Hematopoietic multipotent progenitor cell treated with erythropoietin and hydrocortisone succinate and interleukin-3 and kit ligand, for 17 days (in vitro differentiated cells): ENCODE measurements at regions not wholly inside any gene's neighbourhood (a gene's known extent, or its start where the extent isn't known, plus 50 kb on each side); places are given as distances from the start of the nearest gene placed in this dataset.
"Not testable (repeated sequence)": the region's sequence is repeated elsewhere in the genome, so short reads cannot be mapped to it uniquely, and the experiment has no call there.

ENCODE experiments used
- DNase-seq: peaks from one replicate; pipeline ENCODE4 v3.0.0-alpha.2; 2015; ENCODE audit warnings: low spot score

- no peak for DNase-seq
Observed at GRCh38 chr9:29394855-29395254, 1821.6 kb upstream of the C9orf72 start.

GRCh38 chr9:29397148-29397547, 1823.9 kb upstream of the C9orf72 start:
- DNase-seq: no peak

GRCh38 chr9:29416204-29416603, 1842.9 kb upstream of the C9orf72 start:
- no peak for DNase-seq

- DNase-seq: no peak
Observed at GRCh38 chr9:29422438-29422837, 1849.2 kb upstream of the C9orf72 start.

GRCh38 chr9:29432191-29432590, 1858.9 kb upstream of the C9orf72 start:
- no peak for DNase-seq

- DNase-seq: not testable (repeated sequence)
Observed at GRCh38 chr9:29432656-29433055, 1859.4 kb upstream of the C9orf72 start.

GRCh38 chr9:29435368-29435767, 1862.1 kb upstream of the C9orf72 start:
- DNase-seq: no peak

GRCh38 chr9:29437526-29437925, 1864.2 kb upstream of the C9orf72 start:
- DNase-seq: no peak

GRCh38 chr9:29439961-29440360, 1866.7 kb upstream of the C9orf72 start:
- no peak for DNase-seq

GRCh38 chr9:29440449-29440848, 1867.2 kb upstream of the C9orf72 start:
- DNase-seq: no peak

GRCh38 chr9:29445751-29446150, 1872.5 kb upstream of the C9orf72 start:
- no peak for DNase-seq

GRCh38 chr9:29449306-29449705, 1876.0 kb upstream of the C9orf72 start:
- no peak for DNase-seq

GRCh38 chr9:29450343-29450875, 1877.1 kb upstream of the C9orf72 start:
- DNase-seq: not testable (repeated sequence)

- no peak for DNase-seq
Observed at GRCh38 chr9:29456940-29457339, 1883.7 kb upstream of the C9orf72 start.

GRCh38 chr9:29475471-29475870, 1902.2 kb upstream of the C9orf72 start:
- no peak for DNase-seq

GRCh38 chr9:29511680-29512079, 1938.4 kb upstream of the C9orf72 start:
- DNase-seq: no peak

- DNase-seq: no peak
Observed at GRCh38 chr9:29514336-29514735, 1941.1 kb upstream of the C9orf72 start.

- DNase-seq: no peak
Observed at GRCh38 chr9:29514862-29515261, 1941.6 kb upstream of the C9orf72 start.

- DNase-seq: no peak
Observed at GRCh38 chr9:29548436-29548835, 1975.2 kb upstream of the C9orf72 start.

- DNase-seq: no peak
Observed at GRCh38 chr9:29555502-29555901, 1982.2 kb upstream of the C9orf72 start.

- DNase-seq: no peak
Observed at GRCh38 chr9:29556317-29556716, 1983.0 kb upstream of the C9orf72 start.

- DNase-seq: no peak
Observed at GRCh38 chr9:29556746-29557145, 1983.5 kb upstream of the C9orf72 start.

GRCh38 chr9:29564564-29564963, 1991.3 kb upstream of the C9orf72 start:
- DNase-seq: no peak

- DNase-seq: no peak
Observed at GRCh38 chr9:29575219-29575618, 2001.9 kb upstream of the C9orf72 start.

- DNase-seq: no peak
Observed at GRCh38 chr9:29588361-29588760, 2015.1 kb upstream of the C9orf72 start.
